ENCODE measurements at regions not wholly inside any gene's neighbourhood (a gene's known extent, or its start where the extent isn't known, plus 50 kb on each side); places are given as distances from the start of the nearest gene placed in this dataset.

DNA sequence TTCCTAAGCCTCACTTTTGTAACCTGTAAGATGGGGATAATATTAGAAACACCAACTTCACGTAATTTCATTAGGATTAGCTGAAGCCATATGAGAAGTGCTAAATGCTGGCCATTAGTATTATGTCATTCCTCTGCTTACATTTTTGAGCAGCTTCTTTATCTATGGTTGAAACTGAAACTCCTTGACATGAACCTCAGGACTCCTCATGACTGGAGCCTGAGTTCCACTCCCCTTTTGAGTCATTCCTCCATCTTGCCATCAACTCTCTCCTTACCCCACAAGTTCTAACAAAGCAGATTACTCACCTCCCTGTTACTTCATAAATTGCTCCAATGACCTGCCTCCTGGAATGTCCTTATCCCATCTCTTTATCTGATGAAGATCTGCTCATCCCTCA is 123.2 kb upstream of the KCNIP4 start:
- Histone ChIP-seq H3K9me2 (ENCODE audit: low read depth, low read length) (no peaks in the 10 kb centered on the region), H3K79me2 (ENCODE audit: insufficient read depth, low read length) (no peaks in the 10 kb centered on the region), H3K36me3 (ENCODE audit: insufficient read depth, low read length) (no peaks in the 10 kb centered on the region), H3K27me3 (ENCODE audit: insufficient read depth, low read length) (no peaks in the 10 kb centered on the region), H3K4me1 (ENCODE audit: insufficient read depth, low read length, severe bottlenecking) (no peaks in the 10 kb centered on the region), H3K9ac (ENCODE audit: low read length) (no peak overlapping the region), H3F3A (ENCODE audit: insufficient read depth, low read length) (no peaks in the 10 kb centered on the region), H3K9me3 (ENCODE audit: low read length) (no peaks in the 10 kb centered on the region), H2AFZ (ENCODE audit: low read length) (no peak overlapping the region), H4K20me1 (ENCODE audit: insufficient read depth, low read length) (no peaks in the 10 kb centered on the region), H3K4me2 (ENCODE audit: low read length) (no peak overlapping the region), H3K27ac (ENCODE audit: low read depth, low read length, poor library complexity, severe bottlenecking) (no peak overlapping the region), H3K4me3 (ENCODE audit: low read depth, low read length, poor library complexity, severe bottlenecking) (no peak overlapping the region)
- TF ChIP-seq EZH2 (IDR thresholded peaks at IDR 0.05; ENCODE audit: borderline replicate concordance, low read length) (no peak), CTCF (IDR thresholded peaks at IDR 0.05; ENCODE audit: low read length) (no peak)

GRCh38 chr4:22070256-22070655 is 121.7 kb upstream of the KCNIP4 start:
- Histone ChIP-seq H3K4me1 (ENCODE audit: insufficient read depth, low read length, severe bottlenecking) (no peaks in the 10 kb centered on the region), H4K20me1 (ENCODE audit: insufficient read depth, low read length) (no peaks in the 10 kb centered on the region), H2AFZ (ENCODE audit: low read length) (no peak overlapping the region), H3K36me3 (ENCODE audit: insufficient read depth, low read length) (no peaks in the 10 kb centered on the region), H3F3A (ENCODE audit: insufficient read depth, low read length) (no peaks in the 10 kb centered on the region), H3K27me3 (ENCODE audit: insufficient read depth, low read length) (no peaks in the 10 kb centered on the region), H3K27ac (ENCODE audit: low read depth, low read length, poor library complexity, severe bottlenecking) (no peak overlapping the region), H3K9ac (ENCODE audit: low read length) (no peak overlapping the region), H3K9me2 (ENCODE audit: low read depth, low read length) (no peaks in the 10 kb centered on the region), H3K4me2 (ENCODE audit: low read length) (no peak overlapping the region), H3K9me3 (ENCODE audit: low read length) (no peaks in the 10 kb centered on the region), H3K79me2 (ENCODE audit: insufficient read depth, low read length) (no peaks in the 10 kb centered on the region), H3K4me3 (ENCODE audit: low read depth, low read length, poor library complexity, severe bottlenecking) (no peak overlapping the region)
- TF ChIP-seq EZH2 (IDR thresholded peaks at IDR 0.05; ENCODE audit: borderline replicate concordance, low read length) (no peak), CTCF (IDR thresholded peaks at IDR 0.05; ENCODE audit: low read length) (no peak)

GRCh38 chr4:22063613-22064012 is 115.0 kb upstream of the KCNIP4 start:
- no peaks in the 10 kb centered on the region for H3K9me3 ChIP-seq (ENCODE audit: low read length)
- no peak overlapping the region for H2AFZ ChIP-seq (ENCODE audit: low read length)
- no peaks in the 10 kb centered on the region for H3F3A ChIP-seq (ENCODE audit: insufficient read depth, low read length)
- no peaks in the 10 kb centered on the region for H3K36me3 ChIP-seq (ENCODE audit: insufficient read depth, low read length)
- H3K9me2 ChIP-seq (ENCODE audit: low read depth, low read length): no peaks in the 10 kb centered on the region
- H3K79me2 ChIP-seq (ENCODE audit: insufficient read depth, low read length): no peaks in the 10 kb centered on the region
- no peaks in the 10 kb centered on the region for H4K20me1 ChIP-seq (ENCODE audit: insufficient read depth, low read length)
- no peaks in the 10 kb centered on the region for H3K27me3 ChIP-seq (ENCODE audit: insufficient read depth, low read length)
- no peak overlapping the region for H3K9ac ChIP-seq (ENCODE audit: low read length)
- H3K4me3 ChIP-seq (ENCODE audit: low read depth, low read length, poor library complexity, severe bottlenecking): no peak overlapping the region
- H3K4me2 ChIP-seq (ENCODE audit: low read length): no peak overlapping the region
- no peak overlapping the region for H3K27ac ChIP-seq (ENCODE audit: low read depth, low read length, poor library complexity, severe bottlenecking)
- H3K4me1 ChIP-seq (ENCODE audit: insufficient read depth, low read length, severe bottlenecking): no peaks in the 10 kb centered on the region
- no peak for TF ChIP-seq EZH2 (IDR thresholded peaks at IDR 0.05; ENCODE audit: borderline replicate concordance, low read length)
- TF ChIP-seq CTCF (IDR thresholded peaks at IDR 0.05; ENCODE audit: low read length): no peak
